Heart left ventricle (tissue), 13 donors: ENCODE measurements at regions not wholly inside any gene's neighbourhood (a gene's known extent, or its start where the extent isn't known, plus 50 kb on each side); places are given as distances from the start of the nearest gene placed in this dataset.

Experiments
- POLR2A ChIP-seq, 2 donors: fragments of 450-650 bp; IDR thresholded peaks; one replicate each; pipeline ENCODE4 v1.6.1; 2017; ENCODE audit warnings: antibody characterized with exemption in 2 of 2, mild to moderate bottlenecking in 2 of 2, moderate library complexity in 2 of 2
- TF ChIP-seq, protein P1 (sequence below), 12 donors: fragments of 200-600 bp; sonication (generic) in 4 of 12; IDR thresholded peaks; one replicate each; pipeline versions ENCODE4 v1.5.0 to v1.8.0; 2018 to 2022; ENCODE audit warnings: antibody characterized with exemption in 12 of 12, mild to moderate bottlenecking in 5 of 12
- donor health status: ischemic (EF 13 %, LVEDD 7.1; RV severe dilation, severe dysfunction).
- donor health status: DM: no; HTN: yes; CAD: no.
- donor health status: DM: no; HTN: no; CAD: no.
- donor health status: ischemic (EF 25% LVEDD 6.9; RV normal size, moderate dysfunction).
- donor health status: ischemic (EF 25% LVEDD 5.7; RV mildly dilated, moderate dysfunction).
- donor health status: ischemic (EF 35%, LVEDD 5.7; RV mildly dilated, moderate dysfunction).
- donor health status: nonischemic (EF 11% LVEDD 7.7; RV severe dilation, severe dysfunction).
- donor health status: DM: yes; HTN: yes; CAD: no.
- donor health status: PGD.
- donor health status: ischemic (EF 29% LVEDD 5.4; RV normal size, mild dysfunction).
- donor health status: nonischemic (EF 23%, LVEDD 6.1; RV moderate dilation, normal function).

DNA sequence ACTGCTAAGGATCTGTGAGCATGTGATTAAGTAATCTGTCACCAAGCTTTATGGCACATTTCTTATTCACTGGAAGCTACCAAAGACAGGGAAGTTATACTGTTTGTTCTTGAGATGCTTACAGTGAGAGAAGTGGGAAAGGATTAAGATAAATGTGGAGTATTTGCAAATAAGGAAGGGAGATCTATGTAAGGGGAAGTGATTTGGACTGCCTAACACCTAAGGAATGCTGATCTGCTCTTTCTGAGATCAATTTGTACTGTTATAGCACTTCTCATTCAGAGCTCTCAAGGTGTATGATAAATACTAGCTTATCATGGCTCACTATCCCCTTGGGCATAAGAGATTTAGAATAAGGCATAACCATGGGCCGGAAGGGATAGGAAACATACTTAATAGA is 80.0 kb upstream of the NTRK2 start:
- TF ChIP-seq, protein P1, sequence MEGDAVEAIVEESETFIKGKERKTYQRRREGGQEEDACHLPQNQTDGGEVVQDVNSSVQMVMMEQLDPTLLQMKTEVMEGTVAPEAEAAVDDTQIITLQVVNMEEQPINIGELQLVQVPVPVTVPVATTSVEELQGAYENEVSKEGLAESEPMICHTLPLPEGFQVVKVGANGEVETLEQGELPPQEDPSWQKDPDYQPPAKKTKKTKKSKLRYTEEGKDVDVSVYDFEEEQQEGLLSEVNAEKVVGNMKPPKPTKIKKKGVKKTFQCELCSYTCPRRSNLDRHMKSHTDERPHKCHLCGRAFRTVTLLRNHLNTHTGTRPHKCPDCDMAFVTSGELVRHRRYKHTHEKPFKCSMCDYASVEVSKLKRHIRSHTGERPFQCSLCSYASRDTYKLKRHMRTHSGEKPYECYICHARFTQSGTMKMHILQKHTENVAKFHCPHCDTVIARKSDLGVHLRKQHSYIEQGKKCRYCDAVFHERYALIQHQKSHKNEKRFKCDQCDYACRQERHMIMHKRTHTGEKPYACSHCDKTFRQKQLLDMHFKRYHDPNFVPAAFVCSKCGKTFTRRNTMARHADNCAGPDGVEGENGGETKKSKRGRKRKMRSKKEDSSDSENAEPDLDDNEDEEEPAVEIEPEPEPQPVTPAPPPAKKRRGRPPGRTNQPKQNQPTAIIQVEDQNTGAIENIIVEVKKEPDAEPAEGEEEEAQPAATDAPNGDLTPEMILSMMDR (IDR thresholded peaks at IDR 0.05) = no peak
- TF ChIP-seq POLR2A (IDR thresholded peaks at IDR 0.05) = no peak
